Hematopoietic multipotent progenitor cell treated with erythropoietin and hydrocortisone succinate and interleukin-3 and kit ligand, for 6 days (in vitro differentiated cells): ENCODE measurements at regions not wholly inside any gene's neighbourhood (a gene's known extent, or its start where the extent isn't known, plus 50 kb on each side); places are given as distances from the start of the nearest gene placed in this dataset.

Source experiments
- DNase-seq: peaks from one replicate; pipeline ENCODE4 v3.0.0-alpha.2; 2015

DNA sequence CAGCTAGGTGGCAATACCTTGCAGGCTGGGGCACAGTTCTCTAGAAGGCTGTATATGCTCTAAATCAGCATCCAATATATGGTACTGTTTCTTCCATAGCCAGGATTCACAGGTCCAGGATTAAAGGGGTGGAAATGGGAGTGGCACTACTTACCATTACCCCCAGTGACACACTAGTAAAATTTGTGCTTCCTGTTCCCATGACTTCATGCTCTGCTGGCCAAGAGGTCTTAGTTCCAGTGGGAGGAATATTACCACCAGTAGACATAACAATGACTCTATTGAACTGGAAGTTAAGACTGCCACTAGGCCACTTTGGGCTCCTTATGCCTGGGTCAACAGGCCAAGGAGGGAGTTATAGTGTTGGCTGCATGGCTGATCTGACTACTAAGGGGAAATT lies 174.3 kb upstream of the TNFAIP3 start:
- no peak for DNase-seq

- DNase-seq = peak; percentile 30
These were observed 173.3 kb upstream of the TNFAIP3 start for GRCh38 chr6:137693711-137694110.

DNA sequence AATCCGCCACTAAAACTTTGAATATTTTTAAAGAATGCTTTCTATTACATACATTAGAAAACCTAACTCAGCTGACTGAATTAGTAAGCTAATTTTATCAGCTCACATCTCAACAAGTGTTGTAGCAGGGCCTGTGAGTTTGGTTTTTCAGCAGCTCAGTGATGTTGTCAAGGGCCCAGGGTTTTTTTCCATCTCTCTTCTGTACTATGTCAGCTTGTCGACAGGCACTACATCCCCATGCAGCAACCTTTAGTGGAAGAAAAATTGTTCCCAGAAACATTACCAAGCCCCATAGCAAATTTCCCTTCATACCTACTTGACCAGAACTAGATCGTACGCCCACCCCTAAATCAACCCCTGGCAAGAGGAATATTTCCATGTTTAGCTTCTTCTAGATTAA lies 170.3 kb upstream of the TNFAIP3 start:
- DNase-seq = no peak

DNA sequence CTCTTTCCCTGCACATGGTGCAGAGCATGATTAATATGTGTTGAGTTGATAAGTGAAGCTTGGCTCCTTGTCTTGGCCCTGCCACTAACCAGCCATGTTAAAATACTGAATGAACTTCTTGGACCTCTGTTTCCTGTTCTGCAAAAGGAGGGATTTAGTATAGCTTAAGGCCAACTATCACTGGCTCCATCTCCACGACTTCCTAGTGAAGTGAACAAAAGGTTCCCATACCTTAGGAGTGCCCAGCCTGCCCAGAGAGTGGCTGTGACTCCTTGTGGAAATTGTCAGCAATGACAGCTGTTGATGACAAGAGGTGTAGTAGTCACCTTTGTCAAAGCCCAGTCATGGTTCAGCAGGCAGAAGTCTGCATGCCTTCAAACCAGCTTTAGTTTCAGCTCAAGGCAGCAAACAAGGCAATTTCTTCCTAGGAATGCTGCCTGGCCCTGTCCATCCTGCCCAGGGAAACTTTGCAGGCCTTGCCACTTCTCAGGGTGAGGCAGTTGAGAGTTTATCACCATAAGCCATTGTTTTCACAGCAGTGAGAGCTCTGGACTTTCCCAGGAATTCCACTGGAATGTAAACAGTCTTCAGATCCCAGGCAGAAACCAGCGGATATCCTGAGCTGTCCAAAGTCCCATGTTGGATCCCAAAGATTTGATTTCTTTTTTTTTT lies 169.7 kb upstream of the TNFAIP3 start:
- no peak for DNase-seq

DNA sequence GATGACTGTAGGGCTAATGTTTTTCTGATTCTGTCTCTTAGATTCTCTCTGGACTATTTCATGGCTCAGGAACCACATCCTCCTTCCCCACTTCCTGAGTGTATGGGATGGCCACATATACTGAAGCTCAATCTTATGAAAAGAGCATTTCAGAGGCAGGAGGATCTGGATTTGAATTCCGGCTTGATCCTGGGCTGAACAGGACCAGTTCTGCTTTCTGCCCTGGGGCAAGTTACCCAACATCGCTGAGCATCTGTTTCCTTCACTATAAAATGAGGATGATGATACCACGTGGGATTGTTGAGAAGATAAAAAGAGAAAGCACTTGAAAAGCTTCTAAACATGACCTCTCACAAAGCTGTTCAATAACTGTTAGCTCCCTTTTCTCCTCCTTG lies 168.4 kb upstream of the TNFAIP3 start:
- peak; percentile 50 for DNase-seq

DNA sequence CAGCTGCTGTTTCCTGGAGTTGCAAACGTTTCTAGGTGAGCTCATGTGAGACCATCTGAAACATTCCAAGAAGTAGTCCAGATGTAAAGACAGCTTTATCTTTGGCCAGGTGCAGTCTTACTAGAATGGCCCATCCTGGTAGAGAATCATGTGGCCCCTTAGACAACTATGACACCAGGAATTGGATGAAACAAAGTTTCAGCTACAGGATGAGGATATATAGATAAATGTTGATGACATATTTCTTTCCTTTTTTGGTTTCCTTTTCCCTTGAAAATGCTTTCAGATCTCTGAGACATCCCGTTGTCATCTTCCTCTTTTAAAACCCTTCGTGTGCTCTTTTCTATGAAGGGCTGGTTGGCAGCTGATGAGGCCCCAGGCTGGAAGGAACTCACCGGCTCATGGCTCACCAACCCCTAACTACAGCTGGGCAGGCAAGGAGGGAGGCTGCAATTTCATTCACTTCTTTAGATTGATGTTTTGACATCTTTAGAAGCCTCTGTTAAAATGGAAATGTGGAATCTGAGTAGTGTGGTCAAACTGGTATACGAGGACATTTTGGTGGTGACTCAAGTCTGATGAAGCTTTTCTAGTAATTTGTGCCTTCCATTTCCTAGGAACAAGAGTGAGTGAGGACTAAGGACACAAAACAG lies 167.9 kb upstream of the TNFAIP3 start:
- DNase-seq = peak; percentile 27

DNA sequence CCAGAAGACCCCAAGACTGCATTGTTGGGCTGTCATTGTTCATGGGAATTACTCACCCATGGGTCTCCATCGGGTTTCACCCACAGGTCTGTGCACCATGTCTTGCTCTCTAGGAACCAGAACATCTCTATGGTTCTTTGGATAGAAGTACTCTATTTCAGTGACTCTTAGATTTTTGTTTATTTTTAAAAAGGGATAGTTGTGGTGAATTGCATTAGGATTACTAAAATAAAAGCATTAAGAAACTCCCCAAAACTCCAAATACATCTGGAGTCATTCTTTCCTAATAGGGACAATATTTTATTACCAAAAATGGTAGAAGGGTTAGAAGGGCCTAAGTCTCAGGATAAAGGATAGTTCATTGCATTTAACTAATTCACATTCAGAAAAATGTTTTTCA lies 166.9 kb upstream of the TNFAIP3 start:
- no peak for DNase-seq

DNA sequence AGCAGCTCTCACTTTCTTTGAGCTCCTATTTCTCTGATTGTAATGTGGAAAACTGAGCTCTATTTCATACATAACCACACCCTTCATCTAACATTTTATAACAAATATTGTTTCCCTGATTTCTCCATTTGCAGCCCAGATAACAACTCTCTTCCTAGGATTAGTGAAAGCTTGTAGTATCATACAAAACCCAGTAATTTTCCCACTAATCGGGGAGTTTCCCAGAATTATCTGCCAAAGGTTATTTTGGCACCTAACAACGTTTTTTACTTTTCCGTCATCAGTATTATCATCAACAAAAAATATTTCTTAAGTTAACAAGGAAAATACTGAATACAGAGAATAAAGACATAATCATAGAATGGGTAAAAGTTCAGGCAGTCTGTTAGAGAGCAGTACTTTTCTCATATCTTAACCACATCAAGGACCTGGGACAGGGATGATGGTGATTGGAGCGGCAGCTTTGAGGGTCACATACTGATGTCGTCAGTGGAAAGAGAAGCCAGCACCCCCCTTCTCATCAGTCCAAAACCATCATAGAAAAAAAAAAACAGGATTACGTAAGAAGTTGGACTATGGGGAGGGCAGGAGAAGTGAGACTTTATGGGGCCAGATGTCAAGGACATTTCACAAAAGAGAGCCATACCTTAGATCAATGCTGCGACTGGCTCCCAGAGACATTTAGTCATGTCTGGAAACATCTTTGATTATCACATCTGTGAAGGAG lies 166.1 kb upstream of the TNFAIP3 start:
- no peak for DNase-seq

GRCh38 chr6:137701942-137702341 lies 165.1 kb upstream of the TNFAIP3 start:
- no peak for DNase-seq

DNA sequence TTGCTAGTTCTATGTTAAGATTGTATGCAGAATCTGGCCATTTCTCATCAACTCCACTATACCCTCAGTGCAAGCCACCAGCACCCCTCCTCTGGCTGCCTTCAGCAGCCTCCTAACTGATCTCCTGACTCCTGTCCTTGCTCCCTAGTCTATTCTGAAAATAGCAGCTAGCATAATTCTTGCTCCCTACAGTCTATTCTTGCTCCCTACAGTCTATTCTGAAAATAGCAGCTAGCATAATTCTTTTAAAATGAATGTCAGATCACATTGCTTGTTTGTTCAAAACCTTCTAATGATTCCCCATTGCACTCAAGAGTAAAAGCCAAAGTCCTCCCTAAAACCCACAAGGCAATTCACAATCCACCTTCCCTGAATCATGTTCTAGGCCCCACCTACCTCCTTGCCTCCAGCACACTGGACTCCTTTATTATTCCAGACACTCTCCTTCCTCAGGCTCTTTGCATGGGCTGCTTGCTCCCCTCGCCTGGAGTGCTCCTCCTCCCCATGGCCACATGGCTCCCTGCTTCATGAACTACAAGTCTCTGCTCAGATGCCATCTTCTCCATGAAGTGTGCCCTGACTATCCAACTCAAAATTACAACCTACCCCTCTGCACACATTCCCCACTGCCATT lies 164.2 kb upstream of the TNFAIP3 start:
- DNase-seq = no peak

GRCh38 chr6:137704802-137705159 lies 162.3 kb upstream of the TNFAIP3 start:
- DNase-seq = no peak

GRCh38 chr6:137705160-137706082 lies 161.6 kb upstream of the TNFAIP3 start:
- peak; percentile 76 for DNase-seq

GRCh38 chr6:137706083-137706750 lies 160.8 kb upstream of the TNFAIP3 start:
- no peak for DNase-seq

DNA sequence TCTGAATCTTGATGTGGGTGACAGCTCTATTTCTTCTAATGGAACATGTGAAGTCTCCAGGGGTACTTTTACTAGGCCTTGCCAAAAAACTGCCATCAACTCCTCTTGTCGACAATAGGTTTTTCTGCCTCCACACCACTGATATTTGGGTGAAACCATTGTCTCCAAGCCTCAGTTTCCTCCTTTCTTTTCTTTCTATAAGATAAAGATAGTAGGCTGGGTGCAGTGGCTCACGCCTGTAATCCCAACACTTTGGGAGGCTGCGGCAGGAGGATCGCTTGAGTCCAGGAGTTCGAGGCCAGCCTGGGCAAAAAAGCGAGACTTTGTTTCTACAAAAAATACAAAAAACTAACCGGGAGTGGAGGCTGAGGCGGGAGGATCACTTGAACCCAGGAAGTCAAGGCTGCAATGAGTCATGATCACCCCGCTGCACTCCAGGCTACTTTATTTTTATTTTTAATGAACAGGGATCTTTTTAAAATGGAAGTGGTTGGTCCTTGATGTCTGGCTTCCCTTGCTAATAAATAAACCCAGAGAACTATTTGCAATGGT lies 159.9 kb upstream of the TNFAIP3 start:
- DNase-seq = no peak

- DNase-seq = peak; percentile 91
These were observed 159.3 kb upstream of the TNFAIP3 start for GRCh38 chr6:137707590-137708360.

DNA sequence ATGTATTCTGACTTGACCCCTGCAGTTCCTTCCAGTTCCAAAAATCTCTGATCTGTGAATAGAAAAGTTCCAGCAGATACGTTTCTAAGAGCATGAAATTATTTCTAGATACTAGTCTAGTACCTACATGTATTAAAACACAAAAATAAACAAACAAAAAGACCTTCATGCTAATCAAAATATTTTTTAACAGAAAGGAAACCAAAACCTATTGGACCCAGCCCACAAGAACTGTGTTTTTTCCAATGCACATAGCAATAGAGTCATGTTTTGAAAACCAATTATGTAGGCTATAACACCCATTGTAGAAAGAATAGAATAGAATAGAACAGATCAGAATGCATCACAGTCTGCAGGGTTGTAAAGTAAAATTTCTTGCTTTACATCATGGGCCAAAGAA lies 158.6 kb upstream of the TNFAIP3 start:
- no peak for DNase-seq

- no peak for DNase-seq
These were observed 157.4 kb upstream of the TNFAIP3 start for GRCh38 chr6:137709424-137710236.

GRCh38 chr6:137711972-137712371 lies 155.1 kb upstream of the TNFAIP3 start:
- DNase-seq = no peak

GRCh38 chr6:137712587-137712986 lies 154.5 kb upstream of the TNFAIP3 start:
- DNase-seq = no peak

DNA sequence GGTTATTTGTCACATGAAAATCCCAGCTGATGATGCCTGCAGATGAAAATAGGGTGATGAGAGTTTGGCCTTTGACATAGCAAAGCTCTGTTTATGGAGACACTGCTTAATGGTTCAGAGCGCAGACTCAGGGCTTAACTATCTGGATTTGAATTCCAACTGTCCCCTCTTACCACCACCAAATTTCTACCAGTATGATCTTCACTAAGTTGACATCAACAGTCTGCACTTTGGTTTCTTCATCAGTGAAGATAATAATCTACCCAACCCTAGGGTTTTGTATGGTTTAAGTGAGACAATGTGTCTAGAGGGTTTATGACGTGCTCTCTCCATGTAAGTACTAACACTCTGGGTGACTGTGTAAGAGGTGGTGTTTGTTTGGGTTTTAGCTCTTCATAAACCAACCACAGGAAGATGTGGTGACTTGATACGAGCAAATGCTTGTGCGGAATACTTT lies 151.4 kb upstream of the TNFAIP3 start:
- DNase-seq = peak; percentile 68
